ENCODE measurements at regions not wholly inside any gene's neighbourhood (a gene's known extent, or its start where the extent isn't known, plus 50 kb on each side); places are given as distances from the start of the nearest gene placed in this dataset.
A peak's percentile ranks its signal among the peaks of the same experiment; 100 is the strongest.

- no peak for DNase-seq (ENCODE audit: extremely low read depth in 1 of 11, low read depth in 9 of 11, low spot score in 4 of 11)
These were observed 291.4 kb downstream of the TLE4 start for GRCh38 chr9:79862921-79863890.

GRCh38 chr9:79858508-79858907, 286.7 kb downstream of the TLE4 start:
- no peak for DNase-seq (ENCODE audit: extremely low read depth in 1 of 11, low read depth in 9 of 11, low spot score in 4 of 11)

GRCh38 chr9:79857188-79857587, 285.4 kb downstream of the TLE4 start:
- no peak for DNase-seq (ENCODE audit: extremely low read depth in 1 of 11, low read depth in 9 of 11, low spot score in 4 of 11)

DNA sequence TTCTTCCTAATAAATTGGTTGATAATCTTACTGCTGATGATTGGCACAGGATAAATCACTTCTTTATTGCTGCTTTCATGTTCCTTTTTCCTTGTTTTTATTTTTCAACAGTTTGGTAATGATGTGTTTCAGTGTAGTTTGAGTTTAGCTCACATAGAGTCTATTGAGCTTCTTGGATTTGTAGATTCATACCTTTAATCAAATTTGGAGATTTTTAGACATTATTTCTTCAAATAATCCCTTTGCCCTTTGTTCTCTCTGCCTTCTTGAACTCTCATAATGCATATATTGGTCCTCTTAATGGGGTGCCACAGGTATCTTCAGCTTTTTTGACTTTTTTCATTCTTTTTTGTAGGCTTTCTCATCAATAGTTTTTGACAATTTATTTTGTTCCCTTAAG, 275.3 kb downstream of the TLE4 start:
- no peak for DNase-seq (ENCODE audit: extremely low read depth in 1 of 11, low read depth in 9 of 11, low spot score in 4 of 11)

- DNase-seq (ENCODE audit: extremely low read depth in 1 of 11, low read depth in 9 of 11, low spot score in 4 of 11), result no peak
These were observed 258.0 kb downstream of the TLE4 start for GRCh38 chr9:79829566-79830302.

- DNase-seq (ENCODE audit: extremely low read depth in 1 of 11, low read depth in 9 of 11, low spot score in 4 of 11), result no peak
These were observed 252.5 kb downstream of the TLE4 start for GRCh38 chr9:79824265-79824664.

- DNase-seq (ENCODE audit: extremely low read depth in 1 of 11, low read depth in 9 of 11, low spot score in 4 of 11), result peak in 2 of 11 donors; percentile 9 to 10
These were observed 245.8 kb downstream of the TLE4 start for GRCh38 chr9:79817438-79818004.

GRCh38 chr9:79813258-79813638, 241.5 kb downstream of the TLE4 start:
- DNase-seq (ENCODE audit: extremely low read depth in 1 of 11, low read depth in 9 of 11, low spot score in 4 of 11), result no peak

GRCh38 chr9:79812507-79813257, 240.9 kb downstream of the TLE4 start:
- DNase-seq (ENCODE audit: extremely low read depth in 1 of 11, low read depth in 9 of 11, low spot score in 4 of 11), result no peak

DNA sequence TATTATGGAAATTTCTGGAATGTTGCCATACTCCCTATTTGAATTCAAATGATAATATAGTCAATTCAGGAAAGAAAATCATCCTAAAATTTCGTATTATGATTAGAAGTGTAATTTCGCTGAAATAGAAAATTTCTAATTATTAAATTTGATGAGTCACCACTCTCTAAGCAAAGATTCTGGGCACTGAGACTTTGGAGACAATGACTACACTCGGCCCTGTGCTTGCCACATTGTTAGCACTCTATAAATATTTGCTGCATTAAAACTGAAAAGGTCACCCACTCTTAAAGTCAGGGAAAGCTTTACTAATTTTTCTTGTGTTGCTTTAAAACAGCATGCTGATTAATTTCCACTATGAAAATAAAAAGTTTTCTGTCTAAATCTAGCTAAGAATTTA, 240.3 kb downstream of the TLE4 start:
- no peak for DNase-seq (ENCODE audit: extremely low read depth in 1 of 11, low read depth in 9 of 11, low spot score in 4 of 11)

GRCh38 chr9:79809931-79810330, 238.2 kb downstream of the TLE4 start:
- DNase-seq (ENCODE audit: extremely low read depth in 1 of 11, low read depth in 9 of 11, low spot score in 4 of 11), result peak in 1 of 11 donors; percentile 9

DNA sequence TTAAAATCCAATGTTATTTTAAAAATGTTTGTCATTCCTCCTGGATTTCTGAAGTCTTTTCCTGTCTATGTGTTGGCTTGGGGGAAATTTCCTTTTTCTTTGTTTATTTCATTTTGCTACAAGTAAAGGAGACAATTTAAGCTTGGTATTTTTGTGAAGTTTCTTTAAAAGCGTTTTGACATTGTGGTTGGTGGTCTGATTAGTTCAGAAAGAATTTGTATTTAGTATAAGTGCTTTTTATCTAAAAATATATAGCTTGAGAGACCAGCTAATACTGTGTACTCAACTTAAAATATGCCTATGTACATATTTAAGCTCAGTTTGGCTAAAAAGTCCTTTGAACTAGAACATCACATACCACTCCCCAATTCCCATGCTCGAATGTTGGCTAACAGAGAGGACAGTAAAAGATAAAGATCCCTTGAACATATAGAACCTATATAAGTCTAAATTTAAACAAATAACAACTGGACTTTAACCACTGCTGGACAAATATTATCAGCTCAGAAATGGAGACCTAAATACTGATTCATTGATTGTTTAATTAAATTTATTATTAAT, 237.6 kb downstream of the TLE4 start:
- DNase-seq (ENCODE audit: extremely low read depth in 1 of 11, low read depth in 9 of 11, low spot score in 4 of 11), result no peak

DNA sequence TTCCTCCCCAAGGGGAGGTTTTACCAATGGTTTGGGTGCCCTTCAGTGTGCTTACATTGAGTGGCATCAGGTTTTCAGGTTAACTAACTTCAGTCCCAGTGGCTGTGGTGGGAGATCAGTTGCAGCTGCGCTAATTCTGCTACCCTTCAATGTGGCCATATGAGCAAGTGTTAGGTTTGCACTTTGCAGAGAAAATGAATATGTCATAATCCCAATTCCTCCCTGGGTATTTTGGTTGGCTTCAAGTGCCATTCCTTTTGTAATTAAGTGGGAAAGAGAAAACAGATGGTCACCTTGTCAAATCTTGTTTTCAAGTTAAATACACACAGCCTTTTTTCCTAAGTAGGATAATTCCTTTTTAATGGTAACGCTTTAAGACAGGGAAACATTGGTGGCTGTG, 236.2 kb downstream of the TLE4 start:
- no peak for DNase-seq (ENCODE audit: extremely low read depth in 1 of 11, low read depth in 9 of 11, low spot score in 4 of 11)

DNA sequence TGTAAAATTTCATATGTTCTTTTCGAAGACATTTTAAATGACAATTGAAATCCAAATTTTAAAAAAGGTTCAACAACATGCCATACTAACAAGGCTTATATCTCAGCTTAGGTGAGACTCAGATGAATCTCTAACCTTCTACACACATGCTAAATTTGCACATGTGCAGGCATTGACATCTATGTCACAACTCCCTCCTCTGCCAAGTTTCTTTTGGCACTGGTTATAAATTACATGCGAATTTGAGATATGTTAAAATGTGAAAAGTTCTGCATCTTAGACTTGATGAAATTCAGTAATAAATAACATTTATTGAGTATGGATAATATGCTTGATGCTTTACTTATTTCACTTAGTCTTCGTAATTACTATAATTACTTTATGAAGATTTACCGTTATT, 234.3 kb downstream of the TLE4 start:
- DNase-seq (ENCODE audit: extremely low read depth in 1 of 11, low read depth in 9 of 11, low spot score in 4 of 11), result no peak

- DNase-seq (ENCODE audit: extremely low read depth in 1 of 11, low read depth in 9 of 11, low spot score in 4 of 11), result no peak
These were observed 229.7 kb downstream of the TLE4 start for GRCh38 chr9:79801459-79801858.

DNA sequence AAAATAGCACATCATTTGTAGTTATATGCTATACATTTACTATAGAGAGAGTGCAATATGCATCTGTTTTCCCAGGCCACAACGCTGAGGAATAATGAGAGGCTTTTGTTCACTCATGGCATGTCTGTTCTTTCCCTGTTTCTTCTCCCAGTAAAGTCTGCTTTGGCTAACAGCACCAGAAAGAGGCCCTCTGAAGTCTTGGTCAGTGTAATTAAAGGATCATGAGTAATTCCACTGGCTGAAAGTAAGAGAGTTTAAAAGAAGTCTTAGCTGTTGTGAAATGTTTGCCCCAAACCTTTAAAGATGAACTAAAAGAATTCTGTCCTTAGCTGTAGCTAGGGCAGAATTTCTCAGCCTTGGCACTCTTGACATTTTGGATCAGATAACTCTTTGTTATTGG, 228.8 kb downstream of the TLE4 start:
- no peak for DNase-seq (ENCODE audit: extremely low read depth in 1 of 11, low read depth in 9 of 11, low spot score in 4 of 11)

- DNase-seq (ENCODE audit: extremely low read depth in 1 of 11, low read depth in 9 of 11, low spot score in 4 of 11), result peak in 5 of 11 donors; percentile 7 to 31 (median 17)
These were observed 228.0 kb downstream of the TLE4 start for GRCh38 chr9:79799691-79800335.

- DNase-seq (ENCODE audit: extremely low read depth in 1 of 11, low read depth in 9 of 11, low spot score in 4 of 11), result no peak
These were observed 226.7 kb downstream of the TLE4 start for GRCh38 chr9:79798450-79798849.

Measured in renal cortex interstitium (tissue), 11 donors.